Mesothelial cell of epicardium (in vitro differentiated cells): ENCODE measurements at regions not wholly inside any gene's neighbourhood (a gene's known extent, or its start where the extent isn't known, plus 50 kb on each side); places are given as distances from the start of the nearest gene placed in this dataset.

Source experiments
- DNase-seq, 2 experiments: peaks; one replicate each; pipeline ENCODE4 v3.0.0; 2021; ENCODE audit warnings: low spot score in 2 of 2; ENCODE audit not compliant: unreplicated experiment in 2 of 2
- H3K27ac Mint-ChIP-seq: 2 replicates; pipeline ENCODE4 v1.8.0; 2021; ENCODE audit warnings: mixed read lengths
- H3K27me3 Mint-ChIP-seq: 2 replicates; pipeline ENCODE4 v1.8.0; 2021; ENCODE audit warnings: low read depth, mixed read lengths
- H3K36me3 Mint-ChIP-seq: 2 replicates; pipeline ENCODE4 v1.8.0; 2021; ENCODE audit warnings: mixed read lengths
- H3K4me1 Mint-ChIP-seq: 2 replicates; pipeline ENCODE4 v1.8.0; 2021; ENCODE audit warnings: mixed read lengths
- H3K4me3 Mint-ChIP-seq: 2 replicates; pipeline ENCODE4 v1.8.0; 2021; ENCODE audit warnings: mild to moderate bottlenecking, moderate library complexity, mixed read lengths
- H3K9me3 Mint-ChIP-seq: 2 replicates; pipeline ENCODE4 v1.8.0; 2021; ENCODE audit warnings: mixed read lengths
- CTCF ChIP-seq: fragments of 200-600 bp; sonication (generic); IDR thresholded peaks from one replicate; pipeline ENCODE4 v1.5.0; 2021; ENCODE audit warnings: antibody characterized with exemption; ENCODE audit not compliant: unreplicated experiment

- no peak for TF ChIP-seq CTCF
- peaks cover 27% of the 10 kb centered on the region for H3K4me1 Mint-ChIP-seq
- H3K9me3 Mint-ChIP-seq: peaks cover 4% of the 10 kb centered on the region
- no peak overlapping the region for H3K4me3 Mint-ChIP-seq
- no peaks in the 10 kb centered on the region for H3K36me3 Mint-ChIP-seq
- DNase-seq: no peak
- H3K27ac Mint-ChIP-seq: no peak overlapping the region
- H3K27me3 Mint-ChIP-seq: peaks cover 25% of the 10 kb centered on the region
Measured at GRCh38 chr12:116385486-116386217, 108.2 kb upstream of the MED13L start.

- no peak overlapping the region for H3K27ac Mint-ChIP-seq
Measured at GRCh38 chr12:116389326-116389725, 111.8 kb upstream of the MED13L start.

GRCh38 chr12:116389990-116390389, 112.5 kb upstream of the MED13L start:
- TF ChIP-seq CTCF: no peak
- Mint-ChIP-seq H3K9me3 (peaks cover 8% of the 10 kb centered on the region), H3K36me3 (no peaks in the 10 kb centered on the region), H3K4me1 (peaks cover 3% of the 10 kb centered on the region), H3K4me3 (no peak overlapping the region), H3K27me3 (peaks cover 7% of the 10 kb centered on the region), H3K27ac (no peak overlapping the region)
- DNase-seq: no peak

More at GRCh38 chr12:116389326-116389725, 111.8 kb upstream of the MED13L start:
- H3K4me1 Mint-ChIP-seq: peaks cover 3% of the 10 kb centered on the region
- H3K4me3 Mint-ChIP-seq: no peak overlapping the region
- TF ChIP-seq CTCF: no peak
- peaks cover 7% of the 10 kb centered on the region for H3K9me3 Mint-ChIP-seq
- H3K36me3 Mint-ChIP-seq: no peaks in the 10 kb centered on the region
- peaks cover 7% of the 10 kb centered on the region for H3K27me3 Mint-ChIP-seq
- no peak for DNase-seq

GRCh38 chr12:116390401-116391335, 113.2 kb upstream of the MED13L start:
- peaks cover 8% of the 10 kb centered on the region for H3K9me3 Mint-ChIP-seq
- no peak overlapping the region for H3K4me3 Mint-ChIP-seq
- peaks cover 3% of the 10 kb centered on the region for H3K4me1 Mint-ChIP-seq
- no peaks in the 10 kb centered on the region for H3K36me3 Mint-ChIP-seq
- H3K27ac Mint-ChIP-seq: no peak overlapping the region
- no peak for TF ChIP-seq CTCF
- no peak for DNase-seq
- H3K27me3 Mint-ChIP-seq: peaks cover 7% of the 10 kb centered on the region

GRCh38 chr12:116391501-116391900, 114.0 kb upstream of the MED13L start:
- no peak for DNase-seq
- Mint-ChIP-seq H3K27me3 (peaks cover 5% of the 10 kb centered on the region), H3K4me1 (peaks cover 3% of the 10 kb centered on the region), H3K4me3 (no peak overlapping the region), H3K9me3 (peaks cover 8% of the 10 kb centered on the region), H3K36me3 (no peaks in the 10 kb centered on the region), H3K27ac (no peak overlapping the region)
- TF ChIP-seq CTCF: no peak
